ENCODE measurements at regions not wholly inside any gene's neighbourhood (a gene's known extent, or its start where the extent isn't known, plus 50 kb on each side); places are given as distances from the start of the nearest gene placed in this dataset.

DNA sequence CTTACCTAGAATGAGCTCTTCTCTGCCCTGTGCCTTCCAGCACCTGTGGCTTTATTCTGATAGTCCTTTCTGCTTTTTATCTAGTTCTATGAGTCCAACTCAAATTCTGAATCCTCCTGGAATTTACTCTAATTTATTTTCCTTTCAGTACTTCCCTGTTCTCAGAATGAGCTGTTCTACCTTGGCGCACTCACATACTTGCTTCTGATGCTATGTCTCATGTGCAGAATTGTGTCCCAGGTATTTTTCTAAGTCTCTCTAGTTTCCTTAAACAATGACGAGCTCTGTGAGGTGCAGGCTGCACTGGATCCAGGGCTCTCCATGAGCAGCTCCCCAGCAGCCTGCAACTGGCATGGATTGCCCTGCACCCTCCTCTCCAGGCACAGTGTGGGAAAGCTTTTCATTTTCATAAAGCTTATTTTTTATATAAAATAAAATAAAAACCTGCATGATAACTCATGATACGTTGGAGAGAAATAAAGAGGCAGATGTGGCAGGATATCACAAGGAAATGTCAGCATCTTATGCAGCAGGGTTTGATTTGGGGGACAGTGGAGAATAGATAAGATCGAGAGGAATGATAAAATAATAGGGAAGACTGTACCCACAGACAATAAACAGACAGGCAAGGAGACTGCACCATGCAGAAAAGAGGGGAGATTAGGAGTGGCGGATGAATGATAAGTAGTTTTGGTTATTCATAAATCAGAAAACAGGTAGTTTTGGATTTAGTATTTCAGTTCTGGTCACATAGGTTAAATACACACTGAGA lies 258.2 kb upstream of the POM121L12 start:
- no peak overlapping the region for H3K4me3 ChIP-seq (ENCODE audit: low read depth, low read length)
- TF ChIP-seq, protein P1, sequence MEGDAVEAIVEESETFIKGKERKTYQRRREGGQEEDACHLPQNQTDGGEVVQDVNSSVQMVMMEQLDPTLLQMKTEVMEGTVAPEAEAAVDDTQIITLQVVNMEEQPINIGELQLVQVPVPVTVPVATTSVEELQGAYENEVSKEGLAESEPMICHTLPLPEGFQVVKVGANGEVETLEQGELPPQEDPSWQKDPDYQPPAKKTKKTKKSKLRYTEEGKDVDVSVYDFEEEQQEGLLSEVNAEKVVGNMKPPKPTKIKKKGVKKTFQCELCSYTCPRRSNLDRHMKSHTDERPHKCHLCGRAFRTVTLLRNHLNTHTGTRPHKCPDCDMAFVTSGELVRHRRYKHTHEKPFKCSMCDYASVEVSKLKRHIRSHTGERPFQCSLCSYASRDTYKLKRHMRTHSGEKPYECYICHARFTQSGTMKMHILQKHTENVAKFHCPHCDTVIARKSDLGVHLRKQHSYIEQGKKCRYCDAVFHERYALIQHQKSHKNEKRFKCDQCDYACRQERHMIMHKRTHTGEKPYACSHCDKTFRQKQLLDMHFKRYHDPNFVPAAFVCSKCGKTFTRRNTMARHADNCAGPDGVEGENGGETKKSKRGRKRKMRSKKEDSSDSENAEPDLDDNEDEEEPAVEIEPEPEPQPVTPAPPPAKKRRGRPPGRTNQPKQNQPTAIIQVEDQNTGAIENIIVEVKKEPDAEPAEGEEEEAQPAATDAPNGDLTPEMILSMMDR (IDR thresholded peaks at IDR 0.05; ENCODE audit: insufficient read depth, low read length) = no peak
- DNase-seq (ENCODE audit: low read depth) = no peak

GRCh38 chr7:52775876-52776275 lies 259.6 kb upstream of the POM121L12 start:
- H3K4me3 ChIP-seq (ENCODE audit: low read depth, low read length) = no peak overlapping the region
- TF ChIP-seq, protein P1 (IDR thresholded peaks at IDR 0.05; ENCODE audit: insufficient read depth, low read length) = no peak
- DNase-seq (ENCODE audit: low read depth) = no peak

GRCh38 chr7:52771177-52771576 lies 264.3 kb upstream of the POM121L12 start:
- TF ChIP-seq, protein P1 (IDR thresholded peaks at IDR 0.05; ENCODE audit: insufficient read depth, low read length) = no peak
- DNase-seq (ENCODE audit: low read depth) = no peak
- no peak overlapping the region for H3K4me3 ChIP-seq (ENCODE audit: low read depth, low read length)

DNA sequence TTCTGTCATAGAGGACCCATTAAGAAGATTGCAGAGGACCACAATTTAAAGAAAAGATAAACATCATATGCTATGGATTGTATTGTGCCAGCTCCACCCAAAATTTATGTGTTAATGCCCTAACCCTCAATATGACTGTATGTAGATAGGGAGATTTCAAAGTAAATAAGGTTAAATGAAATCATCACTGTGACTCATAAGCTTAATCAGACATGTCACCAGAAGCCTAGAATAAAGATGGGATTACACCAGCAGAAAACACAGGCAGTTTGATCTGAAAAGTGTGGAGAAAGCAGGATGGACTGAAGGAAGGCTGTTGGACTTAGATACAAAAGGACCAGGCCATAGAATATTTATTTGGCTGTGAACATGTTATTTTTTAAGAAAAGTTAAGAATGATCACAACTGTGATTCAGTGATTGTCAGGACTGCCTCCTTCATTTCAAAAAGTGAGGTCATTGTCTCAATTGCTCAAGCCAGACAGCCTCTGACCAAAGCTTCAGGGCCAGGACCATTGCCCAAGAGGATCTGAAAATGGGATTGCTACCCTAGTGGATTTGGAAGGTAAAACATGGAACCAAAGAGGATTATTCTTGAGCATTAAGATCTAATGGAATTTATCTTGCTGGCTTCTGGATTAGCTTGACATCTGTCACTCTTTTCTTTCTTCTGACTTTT lies 270.8 kb upstream of the POM121L12 start:
- no peak for DNase-seq (ENCODE audit: low read depth)
- H3K4me3 ChIP-seq (ENCODE audit: low read depth, low read length) = no peak overlapping the region
- TF ChIP-seq, protein P1 (IDR thresholded peaks at IDR 0.05; ENCODE audit: insufficient read depth, low read length) = no peak

DNA sequence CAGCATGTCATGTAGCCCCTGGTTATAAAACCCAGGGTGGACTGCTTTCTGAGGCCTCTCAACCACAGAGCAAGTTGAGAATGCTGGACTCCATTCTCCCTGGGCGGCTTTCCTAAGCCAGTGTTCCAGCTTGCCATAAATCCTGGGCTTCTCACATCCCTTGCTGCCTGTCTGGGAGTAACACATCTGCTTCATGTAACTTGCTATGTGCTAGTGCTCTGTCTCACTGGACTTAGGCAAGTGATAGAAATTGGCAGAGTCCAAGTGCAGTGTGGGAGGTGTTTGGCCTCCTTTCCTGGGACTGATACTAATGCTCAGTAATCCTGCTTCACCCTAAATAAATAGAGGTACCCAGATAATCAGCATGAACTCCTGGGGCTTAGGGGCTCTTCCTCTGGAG lies 277.1 kb upstream of the POM121L12 start:
- H3K4me3 ChIP-seq (ENCODE audit: low read depth, low read length) = no peak overlapping the region
- TF ChIP-seq, protein P1 (IDR thresholded peaks at IDR 0.05; ENCODE audit: insufficient read depth, low read length) = no peak
- DNase-seq (ENCODE audit: low read depth) = no peak

DNA sequence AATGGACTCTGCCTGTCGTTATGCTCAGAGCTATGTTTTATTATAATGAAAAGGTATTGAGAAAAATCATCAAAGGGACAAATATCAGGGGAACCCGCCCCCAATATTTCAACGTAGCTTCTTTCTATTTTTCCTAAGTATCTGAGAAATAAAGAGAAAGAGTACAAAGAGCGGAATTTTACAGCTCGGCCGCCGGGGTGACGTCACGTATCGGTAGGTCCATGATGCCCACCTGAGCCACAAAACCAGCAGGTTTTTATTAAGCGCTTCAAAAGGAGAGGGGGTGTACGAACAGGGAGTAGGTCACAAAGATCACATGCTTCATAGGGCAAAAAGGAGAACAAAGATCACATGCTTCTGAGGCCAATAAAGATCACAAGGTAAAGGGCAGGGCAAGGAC lies 281.6 kb upstream of the POM121L12 start:
- TF ChIP-seq, protein P1 (IDR thresholded peaks at IDR 0.05; ENCODE audit: insufficient read depth, low read length) = no peak
- DNase-seq (ENCODE audit: low read depth) = no peak
- H3K4me3 ChIP-seq (ENCODE audit: low read depth, low read length) = no peak overlapping the region

Data from fibroblast of the aortic adventitia (primary cell).